Endothelial cell (in vitro differentiated cells): ENCODE measurements at regions not wholly inside any gene's neighbourhood (a gene's known extent, or its start where the extent isn't known, plus 50 kb on each side); places are given as distances from the start of the nearest gene placed in this dataset.

Experiments
- DNase-seq: peaks from one replicate; pipeline ENCODE4 v3.0.0; 2021; ENCODE audit warnings: low spot score
- H3K27ac Mint-ChIP-seq: one replicate; pipeline ENCODE4 v1.8.0; 2021; ENCODE audit warnings: mixed read lengths, inconsistent platforms; ENCODE audit not compliant: unreplicated experiment
- H3K27me3 Mint-ChIP-seq: one replicate; pipeline ENCODE4 v1.8.0; 2021; ENCODE audit warnings: mild to moderate bottlenecking, moderate library complexity, mixed read lengths, inconsistent platforms; ENCODE audit not compliant: unreplicated experiment
- H3K36me3 Mint-ChIP-seq: one replicate; pipeline ENCODE4 v1.8.0; 2021; ENCODE audit warnings: mild to moderate bottlenecking, low read depth, mixed read lengths, inconsistent platforms; ENCODE audit not compliant: unreplicated experiment
- H3K4me1 Mint-ChIP-seq: one replicate; pipeline ENCODE4 v1.8.0; 2021; ENCODE audit warnings: mild to moderate bottlenecking, mixed read lengths, inconsistent platforms; ENCODE audit not compliant: unreplicated experiment
- H3K4me3 Mint-ChIP-seq: one replicate; pipeline ENCODE4 v1.8.0; 2021; ENCODE audit warnings: mild to moderate bottlenecking, mixed read lengths, inconsistent platforms; ENCODE audit not compliant: unreplicated experiment
- H3K9me3 Mint-ChIP-seq: one replicate; pipeline ENCODE4 v1.8.0; 2021; ENCODE audit warnings: mixed read lengths, inconsistent platforms; ENCODE audit not compliant: unreplicated experiment
- CTCF ChIP-seq: fragments of 200-600 bp; sonication (generic); IDR thresholded peaks from one replicate; pipeline ENCODE4 v1.5.0; 2021; ENCODE audit warnings: antibody characterized with exemption; ENCODE audit not compliant: unreplicated experiment

GRCh38 chr5:7075470-7075869 is 320.5 kb upstream of the ADCY2 start:
- Mint-ChIP-seq H3K36me3 (no peaks in the 10 kb centered on the region), H3K27ac (no peak overlapping the region), H3K27me3 (no peaks in the 10 kb centered on the region), H3K9me3 (no peaks in the 10 kb centered on the region), H3K4me1 (peaks cover 4% of the 10 kb centered on the region), H3K4me3 (no peak overlapping the region)
- TF ChIP-seq CTCF, result no peak
- no peak for DNase-seq

- H3K4me1 Mint-ChIP-seq, result peaks cover 4% of the 10 kb centered on the region
- no peaks in the 10 kb centered on the region for H3K9me3 Mint-ChIP-seq
- no peak overlapping the region for H3K27ac Mint-ChIP-seq
- DNase-seq, result no peak
- no peaks in the 10 kb centered on the region for H3K36me3 Mint-ChIP-seq
- no peak overlapping the region for H3K4me3 Mint-ChIP-seq
- no peak for TF ChIP-seq CTCF
- no peaks in the 10 kb centered on the region for H3K27me3 Mint-ChIP-seq
Measured at GRCh38 chr5:7078101-7078500, 317.8 kb upstream of the ADCY2 start.

- Mint-ChIP-seq H3K4me1 (peaks cover 4% of the 10 kb centered on the region), H3K27me3 (no peaks in the 10 kb centered on the region), H3K27ac (no peak overlapping the region), H3K9me3 (no peaks in the 10 kb centered on the region), H3K36me3 (no peaks in the 10 kb centered on the region), H3K4me3 (no peak overlapping the region)
- no peak for TF ChIP-seq CTCF
- DNase-seq, result peak; percentile 47
Measured at GRCh38 chr5:7078901-7079300, 317.0 kb upstream of the ADCY2 start.

DNA sequence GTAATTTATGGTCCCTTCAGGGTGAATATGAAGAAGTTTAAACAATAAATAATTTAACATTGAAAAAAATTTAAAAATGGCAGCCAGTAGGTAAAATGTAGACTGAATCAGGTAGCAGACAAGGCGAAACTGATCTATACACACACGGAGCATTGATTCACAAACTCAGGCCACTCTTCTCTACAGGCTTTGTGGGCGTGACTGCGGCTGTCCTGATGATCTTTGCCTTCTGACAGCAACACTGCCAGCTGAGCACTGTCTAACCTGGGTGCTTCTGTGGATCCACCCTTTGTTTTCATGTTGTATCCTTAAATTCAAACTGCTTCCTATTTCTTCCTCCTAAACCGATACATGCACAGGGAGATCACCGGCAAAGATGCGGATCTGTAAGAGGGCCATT is 315.4 kb upstream of the ADCY2 start:
- Mint-ChIP-seq H3K36me3 (no peaks in the 10 kb centered on the region), H3K4me1 (peaks cover 4% of the 10 kb centered on the region), H3K9me3 (no peaks in the 10 kb centered on the region), H3K4me3 (no peak overlapping the region), H3K27ac (no peak overlapping the region), H3K27me3 (no peaks in the 10 kb centered on the region)
- no peak for DNase-seq
- no peak for TF ChIP-seq CTCF

- no peak overlapping the region for H3K27ac Mint-ChIP-seq
Measured at GRCh38 chr5:7087719-7088297, 308.1 kb upstream of the ADCY2 start.

More at GRCh38 chr5:7087719-7088297, 308.1 kb upstream of the ADCY2 start:
- TF ChIP-seq CTCF, result no peak
- no peaks in the 10 kb centered on the region for H3K9me3 Mint-ChIP-seq
- H3K4me3 Mint-ChIP-seq, result no peak overlapping the region
- H3K4me1 Mint-ChIP-seq, result no peaks in the 10 kb centered on the region
- H3K36me3 Mint-ChIP-seq, result no peaks in the 10 kb centered on the region
- no peaks in the 10 kb centered on the region for H3K27me3 Mint-ChIP-seq
- no peak for DNase-seq
